HUES64 (cell line): ENCODE measurements at regions not wholly inside any gene's neighbourhood (a gene's known extent, or its start where the extent isn't known, plus 50 kb on each side); places are given as distances from the start of the nearest gene placed in this dataset.

ENCODE experiments used
- H3K27ac ChIP-seq: 2 replicates; pipeline ENCODE4 v1.7.0; 2013; ENCODE audit warnings: low read depth, low read length, inconsistent platforms
- H3K27me3 ChIP-seq: 2 replicates; pipeline ENCODE4 v1.6.1; 2013; ENCODE audit warnings: mild to moderate bottlenecking, low read length; ENCODE audit not compliant: insufficient read depth
- H3K36me3 ChIP-seq: 2 replicates; pipeline ENCODE4 v1.6.1; 2013; ENCODE audit warnings: mild to moderate bottlenecking, low read length; ENCODE audit not compliant: insufficient read depth
- H3K4me1 ChIP-seq: 2 replicates; pipeline ENCODE4 v1.6.1; 2013; ENCODE audit warnings: mild to moderate bottlenecking, low read length, moderate library complexity; ENCODE audit not compliant: insufficient read depth
- H3K4me3 ChIP-seq: 2 replicates; pipeline ENCODE4 v1.5.1; 2013; ENCODE audit warnings: mild to moderate bottlenecking, low read length, moderate library complexity
- H3K9ac ChIP-seq: 2 replicates; pipeline ENCODE4 v1.6.1; 2013; ENCODE audit warnings: mild to moderate bottlenecking, low read depth, low read length
- H3K9me3 ChIP-seq: 2 replicates; pipeline ENCODE4 v1.6.1; 2013; ENCODE audit warnings: low read depth, low read length; ENCODE audit not compliant: insufficient read depth
- WGBS: fragments of 150-250, 120-280 bp; methylation state at CpG from one replicate; pipeline ENCODE4 v1.1.7; 2013; ENCODE audit warnings: missing lambda C conversion rate; 5-methylcytosine and 5-hydroxymethylcytosine counted together

DNA sequence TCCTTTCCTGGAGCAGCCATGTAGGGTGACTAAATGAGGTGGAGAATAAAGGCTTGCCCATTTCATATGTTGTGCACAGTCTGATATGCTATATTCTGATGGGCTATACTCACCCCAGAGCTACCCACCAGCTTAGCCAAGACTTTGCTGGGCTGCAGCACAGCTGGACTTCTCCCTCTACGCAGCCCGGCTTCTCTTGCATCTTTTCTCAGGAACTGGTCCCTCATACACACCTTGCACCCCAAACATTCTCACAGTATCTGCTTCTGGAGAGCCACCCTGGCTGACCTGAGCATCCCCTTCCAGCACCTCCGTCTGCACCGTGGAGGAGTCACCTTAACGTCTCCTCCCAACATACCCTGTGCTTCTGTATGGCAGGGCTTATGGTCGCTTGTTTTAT lies 150.8 kb upstream of the PMEPA1 start:
- WGBS, result 94% methylated on average over 6 of the region's 6 CpGs

GRCh38 chr20:57857969-57858368 lies 148.2 kb upstream of the PMEPA1 start:
- WGBS, result 92% methylated on average over 2 of the region's 2 CpGs
- no peaks in the 10 kb centered on the region for H3K27me3 ChIP-seq
- H3K9ac ChIP-seq, result no peak overlapping the region
- no peaks in the 10 kb centered on the region for H3K9me3 ChIP-seq
- H3K36me3 ChIP-seq, result no peaks in the 10 kb centered on the region
- H3K4me1 ChIP-seq, result no peaks in the 10 kb centered on the region
- H3K27ac ChIP-seq, result no peak overlapping the region
- H3K4me3 ChIP-seq, result no peak overlapping the region

More for the DNA sequence above, 150.8 kb upstream of the PMEPA1 start:
- Histone ChIP-seq H3K9ac (no peak overlapping the region), H3K9me3 (no peaks in the 10 kb centered on the region), H3K36me3 (no peaks in the 10 kb centered on the region), H3K4me3 (no peak overlapping the region), H3K4me1 (no peaks in the 10 kb centered on the region), H3K27me3 (no peaks in the 10 kb centered on the region), H3K27ac (no peak overlapping the region)

DNA sequence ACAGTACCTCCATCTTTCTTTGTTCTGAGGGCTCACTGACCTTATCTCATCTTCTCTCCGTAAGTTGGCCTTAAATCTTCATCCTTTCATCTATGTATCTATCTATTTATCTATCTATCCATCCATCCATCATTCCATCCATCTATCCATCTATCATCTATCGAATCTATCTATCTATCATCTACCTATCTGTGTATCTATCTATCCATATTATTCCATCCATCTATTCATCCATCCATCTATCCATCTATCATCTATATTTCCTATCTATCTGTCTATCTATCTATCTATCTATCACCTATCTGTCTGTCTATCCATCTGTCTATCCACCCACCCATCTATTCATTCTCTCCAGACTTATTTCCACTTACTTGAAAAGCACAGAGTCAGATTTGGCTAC lies 147.3 kb upstream of the PMEPA1 start:
- Histone ChIP-seq H3K9ac (no peak overlapping the region), H3K9me3 (no peaks in the 10 kb centered on the region), H3K27ac (no peak overlapping the region), H3K4me3 (no peak overlapping the region), H3K36me3 (no peaks in the 10 kb centered on the region), H3K4me1 (no peaks in the 10 kb centered on the region), H3K27me3 (no peaks in the 10 kb centered on the region)
- 93% methylated on average over 2 of the region's 2 CpGs for WGBS

DNA sequence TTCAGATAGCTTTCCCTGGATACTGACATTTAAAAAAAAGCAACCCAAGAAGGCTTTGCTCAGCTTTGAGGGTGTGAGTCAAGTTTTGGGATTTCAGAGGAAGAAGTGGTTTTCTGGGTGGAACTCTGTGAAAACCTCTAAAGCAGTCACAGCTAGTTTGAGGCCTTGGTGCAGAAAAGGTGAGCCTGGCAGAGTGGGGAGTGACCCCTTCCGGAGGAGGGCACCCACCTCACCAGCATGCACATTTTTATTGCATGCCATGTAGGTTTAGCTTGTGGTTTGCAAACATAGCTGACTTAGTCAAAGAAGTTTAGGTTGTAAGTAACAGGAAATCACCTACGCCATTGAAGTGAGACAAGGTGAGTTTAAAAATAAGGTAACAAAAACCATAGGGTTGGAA lies 146.8 kb upstream of the PMEPA1 start:
- Histone ChIP-seq H3K9ac (no peak overlapping the region), H3K27me3 (no peaks in the 10 kb centered on the region), H3K9me3 (no peaks in the 10 kb centered on the region), H3K27ac (no peak overlapping the region), H3K4me3 (no peak overlapping the region), H3K4me1 (no peaks in the 10 kb centered on the region), H3K36me3 (no peaks in the 10 kb centered on the region)
- 85% methylated on average over 2 of the region's 2 CpGs for WGBS

DNA sequence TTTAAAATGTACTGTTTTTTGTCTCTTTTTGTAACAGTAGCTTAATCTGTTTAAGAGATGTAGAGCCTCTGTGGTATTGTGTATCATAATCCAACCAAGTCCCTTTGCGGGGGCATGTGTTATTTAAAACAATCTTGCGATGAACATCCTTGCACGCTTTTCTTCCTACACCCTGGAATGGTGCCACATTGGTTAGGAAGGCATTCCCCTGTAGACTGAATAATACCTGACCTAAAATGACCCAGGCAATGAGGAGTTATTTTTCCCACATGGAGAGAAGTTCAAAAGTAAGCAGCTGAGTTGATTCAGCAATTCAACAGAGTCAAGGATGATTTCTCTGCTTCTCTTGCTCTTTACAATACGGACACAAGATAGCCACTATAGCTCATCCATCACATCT lies 142.0 kb upstream of the PMEPA1 start:
- Histone ChIP-seq H3K4me3 (no peak overlapping the region), H3K36me3 (no peaks in the 10 kb centered on the region), H3K9ac (no peak overlapping the region), H3K27me3 (no peaks in the 10 kb centered on the region), H3K9me3 (no peaks in the 10 kb centered on the region), H3K4me1 (no peaks in the 10 kb centered on the region), H3K27ac (no peak overlapping the region)
- 95% methylated on average over 3 of the region's 4 CpGs for WGBS

GRCh38 chr20:57851025-57851682 lies 141.3 kb upstream of the PMEPA1 start:
- no peaks in the 10 kb centered on the region for H3K36me3 ChIP-seq
- 90% methylated on average over 3 of the region's 3 CpGs for WGBS
- H3K27me3 ChIP-seq, result no peaks in the 10 kb centered on the region
- H3K9ac ChIP-seq, result no peak overlapping the region
- H3K4me3 ChIP-seq, result no peak overlapping the region
- H3K4me1 ChIP-seq, result no peaks in the 10 kb centered on the region
- H3K9me3 ChIP-seq, result no peaks in the 10 kb centered on the region
- H3K27ac ChIP-seq, result no peak overlapping the region

DNA sequence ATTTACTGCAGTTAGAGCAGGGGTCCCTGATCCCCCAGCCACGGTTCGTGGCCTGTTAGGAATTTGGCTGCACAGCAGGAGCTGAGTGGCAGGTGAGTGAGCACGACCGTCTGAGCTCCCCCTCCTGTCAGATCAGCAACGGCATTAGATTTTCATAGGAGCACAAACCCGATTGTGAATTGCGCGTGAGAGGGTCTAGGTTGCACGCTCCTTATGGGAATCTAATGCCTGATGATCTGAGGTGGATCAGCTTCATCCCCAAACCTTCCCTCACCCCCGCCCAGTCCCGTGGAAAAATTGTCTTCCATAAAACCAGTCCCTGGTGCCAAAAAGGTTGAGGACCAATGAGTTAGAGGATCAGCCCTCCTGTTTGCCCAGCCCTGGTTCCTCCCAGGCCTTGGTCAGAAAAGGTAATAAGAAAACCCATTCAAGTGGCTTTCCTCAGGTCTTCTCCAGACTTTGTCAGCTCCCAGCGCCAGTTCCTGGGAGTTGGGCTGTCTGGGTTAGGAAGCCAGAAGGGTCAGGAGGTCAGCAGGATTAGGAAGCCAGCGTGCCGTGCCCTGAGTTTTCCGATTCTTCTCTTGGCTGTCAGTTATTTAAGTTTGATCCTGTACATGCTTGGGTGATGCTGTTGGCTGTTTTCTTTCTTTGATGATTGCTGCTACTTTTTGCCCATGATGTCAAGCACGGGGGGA lies 139.9 kb upstream of the PMEPA1 start:
- no peaks in the 10 kb centered on the region for H3K4me1 ChIP-seq
- no peaks in the 10 kb centered on the region for H3K9me3 ChIP-seq
- no peak overlapping the region for H3K9ac ChIP-seq
- no peaks in the 10 kb centered on the region for H3K27me3 ChIP-seq
- 86% methylated on average over 15 of the region's 16 CpGs for WGBS
- no peak overlapping the region for H3K27ac ChIP-seq
- no peaks in the 10 kb centered on the region for H3K36me3 ChIP-seq
- H3K4me3 ChIP-seq, result no peak overlapping the region

- H3K36me3 ChIP-seq, result no peaks in the 10 kb centered on the region
- WGBS, result 90% methylated on average over 4 of the region's 4 CpGs
- H3K9me3 ChIP-seq, result no peaks in the 10 kb centered on the region
- no peaks in the 10 kb centered on the region for H3K4me1 ChIP-seq
- H3K9ac ChIP-seq, result no peak overlapping the region
- H3K4me3 ChIP-seq, result no peak overlapping the region
- no peak overlapping the region for H3K27ac ChIP-seq
- no peaks in the 10 kb centered on the region for H3K27me3 ChIP-seq
Measured at GRCh38 chr20:57849121-57849520, 139.3 kb upstream of the PMEPA1 start.

GRCh38 chr20:57848282-57848681 lies 138.5 kb upstream of the PMEPA1 start:
- H3K9ac ChIP-seq, result no peak overlapping the region
- no peaks in the 10 kb centered on the region for H3K36me3 ChIP-seq
- H3K27ac ChIP-seq, result no peak overlapping the region
- no peaks in the 10 kb centered on the region for H3K4me1 ChIP-seq
- H3K4me3 ChIP-seq, result no peak overlapping the region
- no peaks in the 10 kb centered on the region for H3K9me3 ChIP-seq
- H3K27me3 ChIP-seq, result no peaks in the 10 kb centered on the region

GRCh38 chr20:57847104-57847503 lies 137.3 kb upstream of the PMEPA1 start:
- H3K9me3 ChIP-seq, result no peaks in the 10 kb centered on the region
- H3K27ac ChIP-seq, result no peak overlapping the region
- no peaks in the 10 kb centered on the region for H3K4me1 ChIP-seq
- H3K4me3 ChIP-seq, result no peak overlapping the region
- no peak overlapping the region for H3K9ac ChIP-seq
- no peaks in the 10 kb centered on the region for H3K36me3 ChIP-seq
- no peaks in the 10 kb centered on the region for H3K27me3 ChIP-seq

DNA sequence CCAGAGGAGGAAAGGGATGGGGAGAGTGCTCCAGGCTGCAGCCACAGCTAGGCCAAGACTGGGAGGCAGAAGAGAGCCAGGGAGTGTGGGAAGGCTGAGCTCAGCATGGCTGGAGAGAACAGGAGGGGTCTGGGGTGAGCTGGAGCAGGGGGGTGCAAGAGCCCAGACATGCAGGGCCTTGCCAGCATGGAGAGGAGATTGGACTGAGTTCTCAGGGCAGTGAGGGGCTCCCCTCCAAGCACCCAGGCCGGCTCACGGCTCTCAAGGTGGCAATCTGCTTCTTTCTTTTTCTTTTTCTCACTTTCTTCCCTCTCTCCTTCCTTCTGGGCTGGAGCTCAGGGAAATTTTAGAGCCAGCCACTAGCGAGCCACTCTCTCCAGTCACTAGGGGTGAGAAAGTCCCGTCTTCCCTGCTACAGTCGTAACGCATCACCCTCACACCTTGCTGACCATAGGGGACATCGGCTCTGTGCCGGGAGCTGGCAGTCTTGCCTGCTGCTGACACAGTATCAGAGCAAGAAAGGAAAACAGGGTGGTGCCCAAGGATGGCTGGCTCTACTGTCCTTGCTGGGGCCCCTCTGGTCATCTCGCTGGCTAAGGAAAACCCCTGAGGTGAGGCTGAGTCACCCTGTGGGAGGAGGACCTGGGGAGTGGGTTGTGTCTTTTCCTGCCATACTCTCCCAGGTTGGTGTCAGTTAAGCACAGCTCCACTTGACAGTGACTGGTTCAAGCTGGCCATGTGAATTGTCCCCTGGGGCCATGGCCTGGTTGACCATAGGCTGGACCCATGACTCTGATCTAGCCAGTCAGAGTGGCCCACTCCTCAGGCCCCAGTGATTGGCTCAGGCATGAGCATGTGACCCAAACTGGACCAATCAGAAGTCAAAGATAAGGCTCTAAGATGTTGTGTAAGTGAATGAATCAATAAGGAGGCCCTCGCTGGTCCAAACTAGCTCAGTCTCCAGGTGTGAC lies 135.1 kb upstream of the PMEPA1 start:
- Histone ChIP-seq H3K36me3 (no peaks in the 10 kb centered on the region), H3K4me3 (no peak overlapping the region), H3K27ac (no peak overlapping the region), H3K4me1 (no peaks in the 10 kb centered on the region), H3K9ac (no peak overlapping the region), H3K9me3 (no peaks in the 10 kb centered on the region), H3K27me3 (no peaks in the 10 kb centered on the region)
- 92% methylated on average over 10 of the region's 10 CpGs for WGBS
